Head of caudate nucleus (tissue), 42 donors: ENCODE measurements at regions not wholly inside any gene's neighbourhood (a gene's known extent, or its start where the extent isn't known, plus 50 kb on each side); places are given as distances from the start of the nearest gene placed in this dataset.
A peak's percentile ranks its signal among the peaks of the same experiment; 100 is the strongest.

Experiments used
- DNase-seq, 42 donors: peaks; one replicate each; pipeline versions ENCODE4 v3.0.0 to v3.0.0-alpha.2; 2020 to 2021; ENCODE audit warnings: mixed read lengths in 7 of 42
- intact Hi-C: fragments of 100-400 bp; cut with DNase I; formaldehyde crosslinking; loops from one replicate; pipeline ENCODE4 v1.15.0; 2022

GRCh38 chr1:221166559-221167318, 287.5 kb downstream of the HLX start:
- intact Hi-C loops = no loop called here
- DNase-seq = peak in 3 of 42 donors; percentile 9 to 44 (median 25)

GRCh38 chr1:221169447-221169889, 290.2 kb downstream of the HLX start:
- DNase-seq = no peak
- intact Hi-C loops = no loop called here

- DNase-seq = no peak
- intact Hi-C loops = no loop called here
Measured at GRCh38 chr1:221170171-221170570, 290.9 kb downstream of the HLX start.

GRCh38 chr1:221171768-221172167, 292.5 kb downstream of the HLX start:
- intact Hi-C loops = no loop called here
- DNase-seq = no peak

GRCh38 chr1:221172841-221173240, 293.6 kb downstream of the HLX start:
- DNase-seq = no peak
- intact Hi-C loops = no loop called here

- intact Hi-C loops = no loop called here
- DNase-seq = peak in 6 of 42 donors; percentile 1 to 16 (median 9)
Measured at GRCh38 chr1:221174330-221174993, 295.2 kb downstream of the HLX start.

- no peak for DNase-seq
- intact Hi-C loops = no loop called here
Measured at GRCh38 chr1:221175249-221175648, 296.0 kb downstream of the HLX start.

- no peak for DNase-seq
- intact Hi-C loops = no loop called here
Measured at GRCh38 chr1:221180704-221181368, 301.6 kb downstream of the HLX start.

GRCh38 chr1:221182791-221183533, 303.7 kb downstream of the HLX start:
- intact Hi-C loops = no loop called here
- DNase-seq = no peak

GRCh38 chr1:221184131-221184794, 305.0 kb downstream of the HLX start:
- DNase-seq = no peak
- intact Hi-C loops = no loop called here

- no peak for DNase-seq
- intact Hi-C loops = no loop called here
Measured at GRCh38 chr1:221187174-221187573, 307.9 kb downstream of the HLX start.

- no peak for DNase-seq
- intact Hi-C loops = no loop called here
Measured at GRCh38 chr1:221188458-221188857, 309.2 kb downstream of the HLX start.

GRCh38 chr1:221190249-221190648, 311.0 kb downstream of the HLX start:
- DNase-seq = no peak
- intact Hi-C loops = no loop called here

GRCh38 chr1:221192055-221192454, 312.8 kb downstream of the HLX start:
- DNase-seq = no peak
- intact Hi-C loops = no loop called here

- DNase-seq = no peak
- intact Hi-C loops = loop anchor here (5.0 kb wide), 1 partner anchor 328 kb away; no protein-coding TSS in a partner anchor
Measured at GRCh38 chr1:221200464-221200863, 321.2 kb downstream of the HLX start.

GRCh38 chr1:221201773-221202172, 322.5 kb downstream of the HLX start:
- intact Hi-C loops = loop anchor here (5.0 kb wide), 1 partner anchor 329 kb away; no protein-coding TSS in a partner anchor
- DNase-seq = no peak

GRCh38 chr1:221203224-221204054, 324.2 kb downstream of the HLX start:
- intact Hi-C loops = loop anchor here (5.0 kb wide), 1 partner anchor 331 kb away; no protein-coding TSS in a partner anchor
- peak; percentile 57 to 90 (median 79) for DNase-seq
